CD1c-positive myeloid dendritic cell (primary cell): ENCODE measurements at regions not wholly inside any gene's neighbourhood (a gene's known extent, or its start where the extent isn't known, plus 50 kb on each side); places are given as distances from the start of the nearest gene placed in this dataset.

ENCODE experiments used
- DNase-seq: peaks from one replicate; pipeline ENCODE4 v3.0.0-alpha.2; 2016; ENCODE audit errors: extremely low spot score

DNA sequence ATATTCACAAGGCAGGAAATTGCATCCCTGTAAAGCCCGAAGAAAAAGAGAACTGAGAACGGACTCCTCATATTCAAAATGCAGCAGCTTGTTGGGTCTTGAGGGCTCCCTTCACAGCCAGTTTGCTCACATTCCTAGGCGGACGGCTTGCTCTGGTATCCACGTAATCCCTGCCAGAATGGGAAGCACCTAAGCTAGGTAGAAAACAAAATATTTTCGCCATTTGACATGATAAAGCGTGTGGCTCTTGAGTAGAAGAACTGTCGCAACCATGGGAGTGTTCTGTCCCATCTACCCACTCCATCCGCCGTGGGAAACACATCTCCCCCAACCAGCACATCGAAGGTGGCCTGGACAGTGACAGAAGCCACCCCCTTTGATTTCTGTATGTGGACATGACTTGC lies 183.1 kb downstream of the GAS1 start:
- peak; percentile 78 for DNase-seq

DNA sequence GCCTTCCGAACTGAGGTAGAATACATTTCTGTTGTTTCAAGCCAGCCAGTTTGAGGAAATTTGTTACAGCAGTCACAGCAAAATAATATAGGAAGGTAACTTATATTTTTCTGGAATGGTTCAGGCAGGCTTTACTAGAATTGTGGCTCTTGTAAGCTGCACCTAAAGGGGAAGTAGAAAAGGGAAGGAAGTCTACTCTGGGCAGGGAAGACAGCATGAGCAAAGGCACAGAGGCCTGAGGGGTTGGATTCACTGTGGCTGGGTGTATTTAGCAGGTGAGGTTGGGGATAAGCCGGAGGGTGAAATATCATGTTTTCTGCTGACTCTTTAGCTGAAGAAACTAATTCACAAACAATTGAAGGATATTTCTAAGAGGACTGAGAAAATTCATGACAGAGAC lies 183.5 kb downstream of the GAS1 start:
- DNase-seq, result peak; percentile 67

DNA sequence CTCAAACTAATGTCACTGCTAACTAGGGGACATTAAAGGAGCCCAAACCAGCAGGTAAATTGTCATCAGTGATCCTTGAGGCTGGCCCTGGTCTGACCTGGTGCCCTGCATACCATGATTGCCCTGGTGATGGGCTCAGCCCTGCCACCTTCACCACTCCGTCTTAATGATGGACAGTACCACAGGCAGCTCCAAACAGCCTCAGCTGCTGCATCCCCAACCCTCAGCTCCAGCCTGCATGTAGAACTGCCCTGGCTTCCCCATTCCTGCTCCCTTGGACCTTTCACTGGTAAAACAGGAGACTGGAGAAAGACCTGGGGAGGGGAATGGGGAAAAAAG lies 190.0 kb downstream of the GAS1 start:
- DNase-seq, result no peak

DNA sequence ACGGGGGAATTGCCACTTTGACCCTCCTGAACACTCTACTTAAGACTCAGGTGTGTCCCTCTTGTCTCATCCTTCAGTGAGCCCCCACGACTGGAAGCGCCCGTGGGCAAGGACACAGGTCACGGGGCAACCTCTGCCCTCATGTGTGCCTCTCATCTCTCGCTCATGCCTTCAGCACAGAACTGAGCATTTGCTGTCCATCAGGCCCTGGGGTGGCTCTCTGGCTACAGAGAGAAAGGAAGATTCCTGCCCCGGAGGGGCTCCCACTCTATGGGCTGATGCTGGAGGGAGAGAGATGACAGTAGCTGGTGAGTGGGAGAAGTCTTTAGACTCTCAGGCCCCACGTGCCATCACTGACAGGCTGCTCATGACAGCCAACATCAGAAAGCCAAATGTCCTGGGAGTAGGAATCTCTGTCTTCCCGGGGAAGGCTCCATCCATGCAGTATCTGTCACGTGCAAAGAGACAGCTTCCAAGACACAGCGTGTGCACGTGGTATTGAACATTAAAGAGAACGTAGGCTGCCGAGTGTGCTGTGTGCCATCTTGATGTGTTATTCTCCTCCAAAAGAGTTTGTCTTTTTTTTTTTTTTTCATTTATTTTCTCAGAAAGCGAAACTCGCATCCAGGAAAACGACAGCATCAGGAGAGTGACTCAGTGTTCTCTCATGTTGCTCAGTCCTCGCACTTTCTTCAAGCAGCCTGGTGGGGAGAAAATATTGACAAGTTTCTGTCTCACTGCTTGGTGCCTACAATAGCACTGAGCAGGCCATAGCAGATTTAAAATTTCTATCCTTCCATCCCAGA lies 190.5 kb downstream of the GAS1 start:
- no peak for DNase-seq

DNA sequence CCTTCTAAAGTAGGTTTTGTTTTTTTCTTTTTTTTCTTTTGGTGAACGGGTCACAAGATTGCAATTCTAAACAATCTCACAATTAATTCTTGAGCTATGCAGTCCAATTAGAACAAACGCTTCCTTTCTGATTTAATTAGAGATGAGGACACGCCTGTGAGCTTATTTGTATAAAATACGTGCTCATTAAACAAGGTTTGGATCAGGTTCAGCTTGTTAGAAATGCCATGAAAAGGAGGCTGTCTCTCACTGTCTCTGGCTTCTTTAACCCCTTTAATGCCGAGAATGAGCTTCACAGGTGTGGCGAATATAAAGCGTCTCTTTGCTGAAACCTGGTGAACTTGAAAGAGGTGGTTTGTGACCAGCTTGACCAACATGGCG lies 191.8 kb downstream of the GAS1 start:
- DNase-seq, result no peak

DNA sequence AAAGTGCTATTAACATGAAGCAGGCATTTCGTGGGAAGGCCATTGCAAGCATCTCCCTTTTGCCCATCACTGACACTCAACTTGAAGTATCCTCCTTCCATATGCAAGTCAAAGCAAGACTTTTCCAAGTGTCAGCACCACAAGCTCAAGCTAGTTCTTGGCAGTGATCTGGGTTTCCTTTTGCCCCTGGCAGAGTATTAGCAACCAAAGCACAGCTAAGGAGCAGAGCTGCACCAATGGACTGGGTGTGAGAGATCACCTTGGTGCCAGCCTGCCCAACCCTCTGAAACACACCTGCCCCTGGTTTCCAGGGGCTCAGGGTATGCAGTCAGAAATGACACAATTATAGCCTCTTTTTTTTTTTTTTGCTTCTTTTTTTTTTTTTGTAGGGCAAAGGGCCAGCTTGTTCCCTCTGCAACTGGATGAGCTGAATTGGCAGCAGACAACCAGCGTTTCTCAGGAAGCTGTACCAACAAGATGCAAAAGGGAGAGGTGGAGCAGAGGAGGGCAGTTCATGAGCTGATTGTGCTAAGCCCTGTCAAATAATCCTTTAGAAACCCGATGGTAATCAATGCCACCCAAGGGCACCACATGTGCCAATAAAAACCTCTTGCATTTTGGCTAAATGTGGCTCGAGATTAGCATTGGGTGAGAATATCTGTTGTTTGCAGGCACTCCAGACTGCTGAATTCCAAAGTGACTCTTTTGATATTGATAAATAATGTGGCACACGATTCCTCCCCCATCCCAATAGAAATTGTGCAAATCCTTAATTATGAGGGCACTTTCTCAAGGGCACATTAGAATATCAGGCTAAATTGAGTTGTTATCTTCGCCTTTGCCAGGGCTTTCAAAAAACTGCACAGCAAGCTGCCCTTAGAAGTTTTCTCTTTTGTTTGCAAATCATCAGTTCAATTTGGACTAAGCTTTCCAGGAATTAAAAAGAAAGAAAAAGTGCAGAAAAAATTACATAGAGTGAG lies 192.4 kb downstream of the GAS1 start:
- no peak for DNase-seq

DNA sequence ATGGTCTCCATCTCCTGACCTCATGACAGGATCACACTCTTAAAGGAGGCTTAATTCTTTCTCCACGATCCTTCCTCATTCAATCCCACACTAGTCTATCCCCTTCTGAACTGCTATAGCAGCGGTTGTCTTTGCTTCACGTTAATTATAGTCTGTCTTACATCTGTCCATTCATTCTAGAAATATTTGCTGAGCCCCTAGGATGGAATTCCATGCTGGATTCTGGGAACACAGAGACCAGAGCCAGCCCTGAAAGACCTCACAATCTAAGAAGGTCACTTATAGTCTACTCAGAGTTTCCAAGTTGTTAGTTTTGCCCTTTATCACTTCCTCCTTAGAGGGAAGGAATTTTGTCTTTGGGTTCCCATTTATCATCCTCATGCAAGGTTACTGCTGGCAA lies 193.5 kb downstream of the GAS1 start:
- no peak for DNase-seq

DNA sequence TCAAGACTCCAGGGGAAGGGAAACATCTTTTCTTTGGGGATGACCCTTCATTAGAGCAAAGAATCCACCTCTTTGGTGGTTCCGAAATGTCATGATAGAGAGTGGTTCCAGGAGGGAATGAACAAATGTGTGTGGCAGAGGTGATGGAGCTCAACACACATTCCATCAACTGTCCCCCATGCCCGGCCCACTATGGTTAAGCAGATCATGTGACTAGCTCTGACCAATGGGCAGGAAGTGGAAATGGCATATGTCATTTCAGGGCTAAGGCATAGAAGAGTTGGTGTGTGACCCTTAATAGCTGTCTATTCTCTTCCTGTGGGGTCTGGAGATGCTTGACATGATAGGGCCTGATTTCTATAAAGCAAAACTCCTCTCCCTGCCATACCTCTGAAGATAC lies 194.6 kb downstream of the GAS1 start:
- no peak for DNase-seq

DNA sequence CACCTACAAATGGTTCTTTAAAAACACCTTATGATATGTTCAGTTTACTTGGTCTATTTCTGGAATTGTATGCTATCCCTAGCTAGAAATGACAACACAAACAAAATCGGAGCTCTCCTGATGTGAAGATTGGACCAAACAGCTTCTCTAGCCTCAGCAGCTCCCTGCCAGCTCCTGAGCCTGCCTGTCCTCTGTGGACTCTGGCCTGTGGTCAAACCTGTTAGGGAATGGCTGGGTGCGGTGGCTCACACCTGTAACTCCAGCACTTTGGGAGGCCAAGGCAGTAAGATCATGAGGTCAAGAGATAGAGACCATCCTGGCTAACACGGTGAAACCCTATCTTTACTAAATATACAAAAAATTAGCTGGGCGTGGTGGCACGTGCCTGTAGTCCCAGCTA lies 195.3 kb downstream of the GAS1 start:
- DNase-seq, result no peak

DNA sequence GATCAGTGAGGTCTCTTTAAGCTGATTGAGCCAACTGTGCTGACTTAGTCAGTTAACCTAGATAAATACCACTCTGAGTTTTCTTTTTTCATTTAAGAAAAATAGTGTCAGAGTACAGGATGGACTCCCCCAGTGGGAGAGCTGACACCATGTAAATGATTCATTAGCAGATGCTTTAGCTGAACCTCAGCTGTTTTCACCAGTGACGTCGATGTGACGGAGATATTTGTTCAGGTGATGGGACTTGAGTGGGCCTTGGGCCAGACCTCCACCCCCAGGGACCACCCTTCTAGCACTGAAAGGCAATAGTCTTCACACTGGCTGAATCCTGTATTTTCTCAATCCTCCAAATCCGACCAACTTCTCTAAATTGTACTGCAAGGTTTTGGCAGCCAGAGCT lies 196.1 kb downstream of the GAS1 start:
- DNase-seq, result no peak

DNA sequence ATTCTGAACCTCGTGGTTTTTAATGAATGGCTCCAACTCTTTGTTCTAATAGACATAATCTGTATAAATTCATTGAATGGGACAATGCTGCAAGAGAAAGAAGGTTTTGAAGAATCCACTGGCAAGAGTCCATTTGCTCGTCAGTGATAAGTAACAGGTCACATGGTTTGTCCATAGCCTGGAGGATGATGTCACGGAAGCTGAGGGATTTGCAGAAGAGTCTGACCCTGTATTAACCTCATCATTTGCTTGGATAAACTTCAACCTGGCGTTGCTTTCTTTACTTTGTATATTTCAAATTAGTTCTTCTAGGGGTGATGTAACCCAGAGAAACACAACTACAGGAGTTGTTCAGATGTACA lies 197.4 kb downstream of the GAS1 start:
- no peak for DNase-seq

DNA sequence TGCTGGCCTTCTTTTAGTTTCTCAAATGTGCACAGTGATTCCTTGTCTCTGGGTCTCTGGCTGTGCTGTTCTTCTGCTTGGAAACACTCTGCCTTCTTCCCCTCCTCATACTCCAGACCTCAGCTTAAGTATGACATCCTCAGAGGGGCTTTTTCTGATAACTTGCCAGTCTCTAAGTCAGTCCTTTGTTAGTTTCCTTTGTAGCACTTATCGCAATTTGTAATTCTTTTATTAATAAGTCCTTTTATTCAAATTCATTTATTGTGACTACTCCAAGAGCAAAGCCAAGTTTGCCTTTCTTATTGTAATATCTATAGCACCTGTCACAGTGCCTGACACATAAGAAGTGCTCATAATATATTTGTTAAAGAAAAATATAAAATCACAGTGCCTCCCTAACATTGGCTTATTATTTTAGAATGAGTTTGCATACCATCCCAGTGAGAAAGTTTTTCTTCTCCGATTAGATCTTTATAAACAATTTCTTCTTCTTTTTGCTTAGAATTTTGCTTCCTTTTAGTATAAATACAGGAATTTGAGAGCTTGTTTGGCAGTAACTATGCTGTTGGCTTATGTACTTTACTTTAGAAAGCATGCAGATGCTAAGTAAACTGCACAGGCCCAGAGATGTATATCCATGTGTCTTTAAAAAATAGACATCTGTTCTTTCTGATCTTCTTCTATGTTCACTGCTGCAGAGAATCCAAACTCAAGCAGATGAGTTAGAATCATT lies 198.0 kb downstream of the GAS1 start:
- no peak for DNase-seq

DNA sequence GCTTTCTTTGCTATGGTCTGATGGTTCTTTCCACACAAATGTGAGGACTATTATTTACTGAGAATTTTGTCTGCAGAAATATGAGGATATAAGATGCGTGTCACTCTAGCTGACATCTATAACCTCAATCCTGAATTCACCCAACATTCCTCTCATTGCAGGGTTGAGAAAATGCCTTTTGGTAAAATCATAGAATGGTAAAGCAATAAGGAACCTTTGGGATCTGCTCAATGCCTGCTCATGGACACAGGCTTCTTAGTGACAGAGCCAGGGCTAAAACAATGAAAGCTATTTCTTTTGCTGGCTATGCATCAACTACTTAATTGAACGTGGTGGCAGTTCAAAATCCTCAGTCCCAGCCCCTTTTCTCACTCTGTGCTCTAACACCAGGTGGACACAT lies 199.6 kb downstream of the GAS1 start:
- DNase-seq, result no peak

DNA sequence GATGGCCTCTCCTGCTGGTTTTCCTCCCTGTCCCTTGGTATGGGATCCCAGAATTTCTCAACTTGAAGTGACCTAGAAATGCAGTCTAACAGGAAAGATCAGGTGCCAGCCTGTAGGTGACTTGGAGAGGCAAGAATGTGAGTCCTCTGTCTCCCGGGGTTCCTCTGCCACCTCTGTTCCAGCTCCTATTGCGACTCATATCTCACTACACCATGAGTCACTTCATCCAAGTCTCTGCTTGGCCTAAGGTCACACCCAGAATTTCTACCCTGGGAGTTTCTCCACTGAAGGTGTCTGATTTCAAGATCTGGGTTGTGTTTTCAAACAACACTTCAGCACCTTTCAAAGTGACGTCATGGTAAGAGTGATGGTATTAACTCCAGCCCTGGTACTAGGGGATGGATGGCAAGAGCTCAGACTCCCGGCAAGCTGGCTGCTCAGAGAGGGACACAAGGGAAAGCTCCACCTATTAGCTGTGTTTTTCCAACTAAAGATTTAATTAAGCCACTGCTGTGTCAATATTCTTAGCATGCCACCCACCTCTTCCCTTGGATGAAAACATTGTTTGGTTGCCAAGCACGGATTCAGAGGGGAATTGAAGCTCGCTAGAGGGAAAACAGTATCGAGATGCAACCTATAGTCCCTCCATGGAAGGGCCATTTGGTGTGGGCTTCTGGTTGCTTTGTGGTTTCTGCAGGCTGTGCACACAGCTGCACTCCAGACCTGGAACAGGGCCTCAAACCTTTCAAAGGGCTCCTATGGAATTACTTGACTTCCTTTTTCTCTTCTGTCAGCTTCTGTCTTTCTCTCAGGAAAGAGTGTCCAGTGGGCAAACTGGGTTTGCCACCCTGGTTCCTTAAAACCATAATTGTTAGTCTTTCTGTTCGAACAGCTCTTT lies 205.7 kb downstream of the GAS1 start:
- DNase-seq, result no peak

DNA sequence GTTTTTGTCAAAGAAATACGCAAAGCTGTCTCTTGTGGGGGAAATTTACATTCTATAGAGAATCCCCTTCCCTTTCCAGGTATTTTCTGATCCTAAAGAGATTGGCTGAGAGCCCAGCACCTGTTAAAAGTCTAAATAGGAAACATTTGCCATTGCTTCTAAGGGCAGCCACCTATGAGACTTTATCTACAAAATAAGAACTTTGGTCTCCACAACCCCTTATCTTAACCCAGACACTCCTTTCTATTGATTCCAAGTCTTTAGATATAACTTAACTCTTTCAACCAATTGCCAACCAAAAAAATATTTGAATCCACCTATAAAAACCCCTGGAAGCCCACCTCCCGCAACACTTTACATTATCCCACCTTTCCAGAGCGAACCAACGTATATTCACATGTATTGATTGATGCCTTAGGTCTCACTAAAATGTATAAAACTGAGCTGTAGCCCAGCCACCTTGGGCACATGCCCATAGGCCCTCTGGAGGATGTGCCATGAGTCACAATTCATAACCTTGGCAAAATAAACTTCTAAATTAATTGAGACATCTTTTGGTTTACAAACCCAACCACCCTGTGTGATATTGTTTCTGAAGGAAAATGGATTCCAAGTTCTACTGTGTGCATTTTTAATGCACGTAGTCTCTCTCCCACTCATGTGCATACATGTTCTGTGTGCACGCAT lies 211.4 kb downstream of the GAS1 start:
- DNase-seq, result no peak

DNA sequence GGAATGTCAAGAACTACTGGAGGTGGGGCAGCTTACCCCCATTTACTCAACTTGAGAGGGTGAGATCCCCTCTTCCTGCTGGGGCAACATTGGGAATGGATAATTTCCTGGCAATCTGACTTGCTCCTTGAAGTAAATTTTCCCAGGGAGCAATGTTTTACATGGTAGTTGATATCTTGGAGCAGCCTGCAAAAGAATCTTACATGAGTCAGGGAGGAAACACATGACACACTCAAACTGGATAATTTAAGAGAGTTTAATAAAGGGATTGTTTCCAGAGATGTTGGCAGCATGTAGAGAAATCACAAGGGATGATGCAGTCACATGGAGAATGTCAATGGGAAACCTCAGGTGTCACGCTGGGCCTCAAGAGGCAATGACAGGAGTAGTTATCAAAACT lies 212.5 kb downstream of the GAS1 start:
- DNase-seq, result no peak

DNA sequence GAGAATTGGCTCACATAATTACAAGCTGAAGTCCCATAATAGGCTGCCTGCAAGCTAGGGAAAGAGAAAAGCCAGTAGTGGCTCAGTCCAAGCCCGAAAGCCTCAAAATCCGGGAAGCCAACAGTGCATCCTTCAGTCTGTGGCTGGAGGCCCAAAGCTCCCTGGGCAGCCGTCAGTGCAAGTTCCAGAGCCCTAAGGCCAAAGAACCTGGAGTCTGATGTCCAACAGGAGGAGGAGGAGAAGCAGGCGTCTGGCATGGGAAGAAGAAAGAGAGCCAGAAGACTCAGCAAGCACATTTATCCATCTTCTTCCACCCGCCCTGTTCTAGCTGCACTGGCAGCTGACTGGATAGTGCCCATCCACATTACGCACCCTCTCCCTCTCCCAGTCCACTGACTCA lies 213.4 kb downstream of the GAS1 start:
- no peak for DNase-seq

DNA sequence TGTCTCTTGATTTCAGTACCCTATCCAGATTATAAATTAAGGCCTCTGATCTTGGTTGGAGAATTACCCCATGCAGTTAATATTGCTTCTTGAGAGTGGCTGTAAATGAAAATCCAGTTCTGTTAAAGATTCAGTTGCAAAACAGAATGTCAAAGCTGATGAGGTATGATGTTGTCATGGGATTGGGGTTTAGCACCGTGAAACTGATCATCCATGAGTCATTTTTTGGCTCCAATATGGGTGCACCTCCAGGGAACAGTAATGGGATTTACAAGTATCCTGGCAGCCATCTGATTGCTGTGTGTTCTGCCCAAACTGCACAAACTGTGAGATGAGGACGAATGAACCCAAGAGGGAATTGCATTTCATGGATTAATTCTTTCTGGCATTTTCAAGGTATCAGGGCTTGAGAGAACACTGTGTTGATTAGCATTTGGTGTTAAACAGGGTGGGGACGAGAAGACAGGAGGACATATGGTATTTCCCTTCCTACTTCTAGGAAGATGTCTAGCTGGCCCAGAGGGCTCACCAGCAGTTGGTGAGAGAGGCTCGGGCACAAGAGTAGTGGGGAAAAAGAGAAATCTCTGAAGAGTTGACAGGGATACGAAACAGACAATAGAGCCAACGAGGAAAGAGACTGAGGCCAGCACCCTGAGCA lies 214.7 kb downstream of the GAS1 start:
- no peak for DNase-seq

DNA sequence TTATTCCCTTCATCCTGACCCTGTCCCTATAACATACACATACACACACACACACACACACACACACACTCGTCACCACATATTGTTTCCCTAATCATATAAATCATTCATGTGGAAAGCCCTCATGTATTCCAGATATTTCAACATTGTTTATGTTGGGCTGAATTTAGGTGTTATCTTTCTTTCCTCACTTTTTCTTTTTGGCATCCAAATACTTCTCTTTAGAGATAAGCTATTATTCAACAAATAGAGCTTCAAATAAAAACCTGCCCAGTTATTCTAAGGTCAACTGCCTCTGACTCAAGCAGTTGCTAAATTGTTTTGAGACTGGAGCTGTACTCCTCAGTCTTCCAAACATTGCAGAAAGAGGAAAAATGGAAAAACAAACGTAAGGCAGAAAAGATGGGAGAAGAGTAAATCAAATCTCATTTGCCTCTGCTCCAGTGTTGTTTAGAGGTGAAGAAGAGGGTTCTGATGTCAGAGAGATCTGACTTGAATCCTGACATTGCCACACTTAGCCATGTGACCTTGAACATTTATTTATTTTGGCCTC lies 215.7 kb downstream of the GAS1 start:
- no peak for DNase-seq
